GM23248 (cell line): ENCODE measurements at regions not wholly inside any gene's neighbourhood (a gene's known extent, or its start where the extent isn't known, plus 50 kb on each side); places are given as distances from the start of the nearest gene placed in this dataset.

ENCODE experiments used
- DNase-seq: peaks from one replicate; pipeline ENCODE4 v3.0.0-alpha.2; 2015
- H2AFZ ChIP-seq: fragments of 200-600 bp; sonication (generic); 2 replicates; pipeline ENCODE4 v1.6.1; 2016; ENCODE audit warnings: antibody characterized with exemption
- H3F3A ChIP-seq: fragments of 200-600 bp; sonication (generic); 2 replicates; pipeline ENCODE4 v1.6.1; 2016; ENCODE audit warnings: mild to moderate bottlenecking, antibody characterized with exemption, mixed run types; ENCODE audit not compliant: insufficient read depth
- H3K27ac ChIP-seq: fragments of 200-600 bp; sonication (generic); 2 replicates; pipeline ENCODE4 v1.5.1; 2016; ENCODE audit warnings: mild to moderate bottlenecking
- H3K27me3 ChIP-seq: fragments of 200-600 bp; sonication (generic); replicated peaks from 2 replicates; pipeline ENCODE4 v1.6.1; 2016; ENCODE audit warnings: mild to moderate bottlenecking; ENCODE audit not compliant: insufficient read depth
- H3K36me3 ChIP-seq: fragments of 200-600 bp; sonication (generic); 2 replicates; pipeline ENCODE4 v1.6.1; 2016; ENCODE audit warnings: low read depth, mild to moderate bottlenecking
- H3K4me1 ChIP-seq: fragments of 200-600 bp; sonication (generic); 2 replicates; pipeline ENCODE4 v1.6.1; 2016; ENCODE audit warnings: mild to moderate bottlenecking; ENCODE audit not compliant: insufficient read depth
- H3K4me2 ChIP-seq: fragments of 200-600 bp; sonication (generic); one replicate; pipeline ENCODE4 v1.6.1; 2016; ENCODE audit warnings: mild to moderate bottlenecking; ENCODE audit not compliant: unreplicated experiment
- H3K4me3 ChIP-seq: fragments of 200-600 bp; sonication (generic); 2 replicates; pipeline ENCODE4 v1.5.1; 2016; ENCODE audit warnings: mild to moderate bottlenecking
- H3K79me2 ChIP-seq: fragments of 200-600 bp; sonication (generic); 2 replicates; pipeline ENCODE4 v1.6.1; 2016; ENCODE audit warnings: mild to moderate bottlenecking; ENCODE audit not compliant: insufficient read depth
- H3K9ac ChIP-seq: fragments of 200-600 bp; sonication (generic); 2 replicates; pipeline ENCODE4 v1.6.1; 2016; ENCODE audit warnings: mild to moderate bottlenecking
- H3K9me2 ChIP-seq: fragments of 200-600 bp; sonication (generic); 2 replicates; pipeline ENCODE4 v1.6.1; 2016; ENCODE audit warnings: mixed run types, mild to moderate bottlenecking, moderate library complexity; ENCODE audit not compliant: insufficient read depth
- H3K9me3 ChIP-seq: fragments of 200-600 bp; sonication (generic); one replicate; pipeline ENCODE4 v1.6.1; 2017; ENCODE audit warnings: low read depth
- H4K20me1 ChIP-seq: fragments of 200-600 bp; sonication (generic); 2 replicates; pipeline ENCODE4 v1.6.0; 2016; ENCODE audit not compliant: insufficient read depth
- EZH2 ChIP-seq: fragments of 200-600 bp; sonication (generic); IDR thresholded peaks from 2 replicates; pipeline ENCODE4 v1.6.1; 2018; ENCODE audit warnings: antibody characterized with exemption, mild to moderate bottlenecking; ENCODE audit not compliant: insufficient read depth, poor library complexity, severe bottlenecking
- EZH2phosphoT487 ChIP-seq: fragments of 200-600 bp; sonication (generic); IDR thresholded peaks from 2 replicates; pipeline ENCODE4 v1.6.1; 2018; ENCODE audit warnings: antibody characterized with exemption, moderate library complexity, mild to moderate bottlenecking, low read depth; ENCODE audit not compliant: insufficient read depth
- WGBS, 2 experiments: methylation state at CpG; one replicate each; pipeline ENCODE4 v1.1.6; 2015 to 2017; ENCODE audit warnings: low lambda C conversion rate in 2 of 2, low coverage in 1 of 2; ENCODE audit errors: missing lambda C conversion rate in 2 of 2; 5-methylcytosine and 5-hydroxymethylcytosine counted together
- in situ Hi-C: fragments of 300-500 bp; cut with MboI; formaldehyde crosslinking; loops from 2 replicates; pipeline ENCODE4 v1.15.0; 2020

DNA sequence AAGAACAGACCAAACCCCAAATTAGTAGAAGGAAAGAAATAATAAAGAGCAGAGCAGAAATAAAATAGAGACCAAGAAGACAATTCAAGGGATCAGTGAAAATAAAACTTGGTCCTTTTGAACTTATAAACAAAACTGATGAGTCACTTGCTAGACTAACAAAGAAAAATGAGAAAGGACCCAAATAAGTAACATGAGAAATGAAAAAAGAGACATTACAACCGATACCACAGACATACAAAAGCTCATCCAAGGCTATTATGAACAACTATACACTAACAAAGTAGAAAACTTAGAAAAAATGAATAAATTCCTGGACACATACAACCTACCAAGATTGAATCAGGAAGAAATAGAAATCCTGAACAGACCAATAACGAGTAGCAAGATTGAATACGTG lies 414.5 kb downstream of the HTR7 start:
- no peak overlapping the region for H2AFZ ChIP-seq
- H3K79me2 ChIP-seq: no peaks in the 10 kb centered on the region
- no peak for DNase-seq
- H3K4me3 ChIP-seq: no peak overlapping the region
- H3K9ac ChIP-seq: no peak overlapping the region
- no peaks in the 10 kb centered on the region for H3F3A ChIP-seq
- H3K4me1 ChIP-seq: no peaks in the 10 kb centered on the region
- in situ Hi-C loops: no loop called here
- H4K20me1 ChIP-seq: no peaks in the 10 kb centered on the region
- no peaks in the 10 kb centered on the region for H3K9me2 ChIP-seq
- TF ChIP-seq EZH2phosphoT487: no peak
- TF ChIP-seq EZH2: no peak
- no peaks in the 10 kb centered on the region for H3K36me3 ChIP-seq
- H3K9me3 ChIP-seq: no peaks in the 10 kb centered on the region
- H3K27me3 ChIP-seq: no peaks in the 10 kb centered on the region
- no peak overlapping the region for H3K27ac ChIP-seq
- 11 to 26% methylated on average over 3 of the region's 3 CpGs for WGBS, 2 experiments
- no peak overlapping the region for H3K4me2 ChIP-seq

DNA sequence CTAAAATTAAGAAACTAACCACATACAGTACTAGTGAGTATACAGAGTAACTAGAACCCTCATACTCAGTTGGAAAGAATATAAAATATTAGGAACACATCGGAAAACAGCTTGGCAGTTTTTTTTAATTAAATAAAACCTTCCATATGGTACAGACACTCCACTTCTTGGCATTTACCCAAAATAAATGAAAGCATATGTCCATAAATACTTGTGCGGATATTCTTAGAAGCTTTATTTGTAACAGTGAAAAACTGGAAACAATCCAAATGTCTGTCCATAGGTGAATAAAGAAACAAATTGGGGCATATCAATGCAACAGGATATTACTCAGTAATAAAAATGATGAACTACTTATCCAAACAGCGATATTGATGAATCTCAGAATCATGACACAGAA lies 410.0 kb downstream of the HTR7 start:
- WGBS, 2 experiments: 3% methylated on average over 3 of the region's 3 CpGs
- TF ChIP-seq EZH2phosphoT487 (no peak), EZH2 (no peak)

DNA sequence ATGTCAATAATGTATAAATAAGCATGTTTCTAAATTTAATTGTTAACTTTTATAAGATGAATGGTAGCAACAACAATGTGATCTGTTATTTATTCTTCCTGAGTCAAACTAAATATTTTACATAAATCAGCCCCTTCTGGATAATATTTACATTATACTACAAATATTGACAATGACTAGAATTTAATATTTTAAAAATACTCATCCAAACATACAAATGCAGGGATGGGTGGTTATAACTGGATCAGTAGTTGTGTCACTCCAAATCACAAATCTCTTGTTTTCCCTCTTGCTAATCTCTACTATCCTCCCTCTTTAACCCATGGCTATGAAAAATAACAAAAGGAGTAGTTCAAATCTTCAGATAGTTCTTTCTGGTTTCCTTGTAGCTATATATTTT lies 407.0 kb downstream of the HTR7 start:
- Histone ChIP-seq H3K27me3 (no peaks in the 10 kb centered on the region), H4K20me1 (no peaks in the 10 kb centered on the region), H3K36me3 (no peaks in the 10 kb centered on the region), H3K27ac (no peak overlapping the region), H3K9me3 (no peaks in the 10 kb centered on the region), H3K79me2 (no peaks in the 10 kb centered on the region), H3K9me2 (no peaks in the 10 kb centered on the region), H3K4me3 (no peak overlapping the region), H2AFZ (no peak overlapping the region), H3K4me2 (no peak overlapping the region), H3K9ac (no peak overlapping the region), H3F3A (no peaks in the 10 kb centered on the region), H3K4me1 (no peaks in the 10 kb centered on the region)
- TF ChIP-seq EZH2phosphoT487 (no peak), EZH2 (no peak)
- in situ Hi-C loops: no loop called here
- DNase-seq: no peak

More for the DNA sequence above, 410.0 kb downstream of the HTR7 start:
- no peaks in the 10 kb centered on the region for H3K27me3 ChIP-seq
- H3K9me3 ChIP-seq: no peaks in the 10 kb centered on the region
- no peaks in the 10 kb centered on the region for H3K4me1 ChIP-seq
- H3K36me3 ChIP-seq: no peaks in the 10 kb centered on the region
- no peak overlapping the region for H3K27ac ChIP-seq
- no peaks in the 10 kb centered on the region for H3K79me2 ChIP-seq
- in situ Hi-C loops: no loop called here
- H3K9me2 ChIP-seq: no peaks in the 10 kb centered on the region
- H2AFZ ChIP-seq: no peak overlapping the region
- no peaks in the 10 kb centered on the region for H3F3A ChIP-seq
- no peak overlapping the region for H3K4me2 ChIP-seq
- H4K20me1 ChIP-seq: no peaks in the 10 kb centered on the region
- DNase-seq: no peak
- H3K4me3 ChIP-seq: no peak overlapping the region
- no peak overlapping the region for H3K9ac ChIP-seq

DNA sequence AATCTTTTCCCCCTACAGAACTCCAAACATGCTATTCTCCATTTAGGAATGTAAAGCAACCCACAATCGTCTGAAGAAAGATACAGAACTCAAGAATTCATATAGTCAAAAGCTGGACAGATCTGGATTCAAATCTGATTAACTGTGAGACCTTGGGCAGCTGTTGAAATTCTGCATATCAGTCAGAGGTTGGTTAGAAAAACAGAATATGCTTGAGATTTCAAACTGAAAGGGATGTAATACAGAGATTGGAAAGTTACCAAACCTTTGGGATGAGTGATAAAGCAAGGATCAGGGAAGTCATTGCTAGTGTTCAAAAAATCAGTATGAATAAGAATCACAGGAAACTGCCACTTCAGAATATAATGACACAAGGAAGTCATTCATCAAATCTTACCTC lies 406.6 kb downstream of the HTR7 start:
- Histone ChIP-seq H3K79me2 (no peaks in the 10 kb centered on the region), H3K27me3 (no peaks in the 10 kb centered on the region), H3K4me3 (no peak overlapping the region), H3K9me3 (no peaks in the 10 kb centered on the region), H3K9ac (no peak overlapping the region), H4K20me1 (no peaks in the 10 kb centered on the region), H3K27ac (no peak overlapping the region), H3K36me3 (no peaks in the 10 kb centered on the region), H3K4me1 (no peaks in the 10 kb centered on the region), H2AFZ (no peak overlapping the region), H3K4me2 (no peak overlapping the region), H3K9me2 (no peaks in the 10 kb centered on the region), H3F3A (no peaks in the 10 kb centered on the region)
- no peak for DNase-seq
- in situ Hi-C loops: no loop called here
- TF ChIP-seq EZH2phosphoT487: no peak
- no peak for TF ChIP-seq EZH2
- 0 to 4% methylated on average over 1 of the region's 1 CpG for WGBS, 2 experiments

DNA sequence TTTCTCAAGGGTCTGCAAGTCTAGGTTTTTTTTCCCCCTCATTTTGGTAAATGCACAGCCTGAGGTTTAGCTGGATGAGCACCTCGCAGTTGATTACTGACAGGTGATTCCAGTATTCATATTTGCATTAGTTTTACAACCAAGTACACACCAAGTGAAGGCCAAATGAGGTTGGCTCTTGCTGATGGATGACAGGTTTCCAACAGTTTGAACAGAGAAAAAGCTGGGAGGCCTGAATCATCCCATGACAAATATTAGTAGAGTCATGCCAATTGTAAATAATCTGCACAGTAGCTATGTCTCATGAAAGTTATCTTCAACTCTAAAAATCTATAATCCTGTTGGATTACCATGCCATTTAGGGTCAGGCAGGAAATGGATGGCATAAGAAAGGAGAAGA lies 399.8 kb downstream of the HTR7 start:
- H3K4me1 ChIP-seq: no peaks in the 10 kb centered on the region
- no peaks in the 10 kb centered on the region for H3K9me2 ChIP-seq
- no peaks in the 10 kb centered on the region for H4K20me1 ChIP-seq
- TF ChIP-seq EZH2phosphoT487: no peak
- no peak for TF ChIP-seq EZH2
- no peak for DNase-seq
- no peaks in the 10 kb centered on the region for H3K36me3 ChIP-seq
- 0 to 5% methylated on average over 1 of the region's 1 CpG for WGBS, 2 experiments
- no peak overlapping the region for H3K27ac ChIP-seq
- H3K4me2 ChIP-seq: no peak overlapping the region
- H3K27me3 ChIP-seq: no peaks in the 10 kb centered on the region
- H3K9me3 ChIP-seq: no peaks in the 10 kb centered on the region
- H3K9ac ChIP-seq: no peak overlapping the region
- H3K4me3 ChIP-seq: no peak overlapping the region
- H3F3A ChIP-seq: no peaks in the 10 kb centered on the region
- H3K79me2 ChIP-seq: no peaks in the 10 kb centered on the region
- H2AFZ ChIP-seq: no peak overlapping the region
- in situ Hi-C loops: no loop called here
